ENCODE measurements at regions not wholly inside any gene's neighbourhood (a gene's known extent, or its start where the extent isn't known, plus 50 kb on each side); places are given as distances from the start of the nearest gene placed in this dataset.
"Not testable (repeated sequence)": the region's sequence is repeated elsewhere in the genome, so short reads cannot be mapped to it uniquely, and the experiment has no call there.

DNA sequence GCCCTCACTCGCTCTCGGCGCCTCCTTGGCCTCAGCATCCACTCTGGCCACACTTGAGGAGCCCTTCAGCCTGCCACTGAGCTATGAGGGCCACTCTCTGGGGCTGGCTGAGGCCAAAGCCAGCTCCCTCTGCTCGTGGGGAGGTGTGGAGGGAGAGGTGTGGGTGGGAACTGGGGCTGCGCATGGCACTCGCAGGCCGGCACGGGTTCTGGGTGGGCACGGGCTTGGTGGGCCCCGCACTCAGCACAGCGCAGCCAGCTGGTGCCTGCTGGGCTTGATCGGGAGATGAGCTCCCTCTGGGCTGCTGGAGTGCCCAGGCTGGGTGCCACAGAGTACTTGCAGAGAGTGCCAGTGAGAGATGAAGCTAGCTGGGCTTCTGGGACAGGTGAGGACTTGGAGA, 875.5 kb downstream of the XPNPEP1 start:
- POLR2A ChIA-PET = no interaction called here
- Mint-ChIP-seq H3K9me3 (ENCODE audit: unreplicated experiment) (peaks cover 14% of the 10 kb centered on the region), H3K27ac (ENCODE audit: unreplicated experiment) (no peak overlapping the region), H3K4me1 (ENCODE audit: low read depth, unreplicated experiment) (peaks cover 7% of the 10 kb centered on the region), H3K27me3 (ENCODE audit: insufficient read depth, unreplicated experiment) (no peaks in the 10 kb centered on the region), H3K4me3 (ENCODE audit: unreplicated experiment) (no peak overlapping the region), H3K36me3 (ENCODE audit: insufficient read depth, unreplicated experiment) (no peaks in the 10 kb centered on the region)
- H3K4me1 ChIP-seq = no peaks in the 10 kb centered on the region
- no peak for DNase-seq
- CTCF ChIA-PET = no interaction called here
- BruUV-seq (replicated peaks) = no TSS peak
- no peak overlapping the region for H3K4me3 ChIP-seq (ENCODE audit: low read depth, low read length)
- no peaks in the 10 kb centered on the region for H3K27me3 ChIP-seq (replicated peaks; ENCODE audit: control insufficient read depth, insufficient read depth, low read length)
- H3K36me3 ChIP-seq (ENCODE audit: control insufficient read depth, insufficient read depth, low read length) = no peaks in the 10 kb centered on the region
- no peaks in the 10 kb centered on the region for H3K9me3 ChIP-seq
- TF ChIP-seq, protein P1, sequence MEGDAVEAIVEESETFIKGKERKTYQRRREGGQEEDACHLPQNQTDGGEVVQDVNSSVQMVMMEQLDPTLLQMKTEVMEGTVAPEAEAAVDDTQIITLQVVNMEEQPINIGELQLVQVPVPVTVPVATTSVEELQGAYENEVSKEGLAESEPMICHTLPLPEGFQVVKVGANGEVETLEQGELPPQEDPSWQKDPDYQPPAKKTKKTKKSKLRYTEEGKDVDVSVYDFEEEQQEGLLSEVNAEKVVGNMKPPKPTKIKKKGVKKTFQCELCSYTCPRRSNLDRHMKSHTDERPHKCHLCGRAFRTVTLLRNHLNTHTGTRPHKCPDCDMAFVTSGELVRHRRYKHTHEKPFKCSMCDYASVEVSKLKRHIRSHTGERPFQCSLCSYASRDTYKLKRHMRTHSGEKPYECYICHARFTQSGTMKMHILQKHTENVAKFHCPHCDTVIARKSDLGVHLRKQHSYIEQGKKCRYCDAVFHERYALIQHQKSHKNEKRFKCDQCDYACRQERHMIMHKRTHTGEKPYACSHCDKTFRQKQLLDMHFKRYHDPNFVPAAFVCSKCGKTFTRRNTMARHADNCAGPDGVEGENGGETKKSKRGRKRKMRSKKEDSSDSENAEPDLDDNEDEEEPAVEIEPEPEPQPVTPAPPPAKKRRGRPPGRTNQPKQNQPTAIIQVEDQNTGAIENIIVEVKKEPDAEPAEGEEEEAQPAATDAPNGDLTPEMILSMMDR (IDR thresholded peaks at IDR 0.05; ENCODE audit: insufficient read depth in 1 of 2, low read depth in 1 of 2, low read length in 1 of 2, severe bottlenecking in 1 of 2, unreplicated experiment in 1 of 2) = no peak
- intact Hi-C loops (cut with micrococcal nuclease; ENCODE audit: unreplicated experiment) = no loop called here

DNA sequence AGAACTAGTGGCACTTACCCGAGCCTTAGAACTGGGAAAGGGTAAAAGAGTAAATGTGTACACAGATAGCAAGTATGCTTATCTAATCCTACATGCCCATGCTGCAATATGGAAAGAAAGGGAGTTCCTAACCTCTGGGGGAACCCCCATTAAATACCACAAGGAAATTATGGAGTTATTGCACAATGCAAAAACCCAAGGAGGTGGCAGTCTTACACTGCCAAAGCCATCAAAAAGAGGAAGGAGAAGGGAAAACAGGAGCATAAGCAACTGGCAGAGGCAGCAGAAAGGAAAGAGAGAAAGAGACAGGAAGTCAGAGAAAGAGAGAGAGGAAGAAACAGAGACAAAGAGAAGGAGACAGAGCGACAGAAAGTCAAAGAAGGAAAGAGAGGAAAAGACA, 876.9 kb downstream of the XPNPEP1 start:
- H3K9me3 ChIP-seq; intact Hi-C loops (cut with micrococcal nuclease; ENCODE audit: unreplicated experiment); BruUV-seq (replicated peaks); CTCF ChIA-PET; H3K27me3 Mint-ChIP-seq (ENCODE audit: insufficient read depth, unreplicated experiment); H3K27me3 ChIP-seq (replicated peaks; ENCODE audit: control insufficient read depth, insufficient read depth, low read length); POLR2A ChIA-PET; H3K27ac Mint-ChIP-seq (ENCODE audit: unreplicated experiment); H3K36me3 ChIP-seq (ENCODE audit: control insufficient read depth, insufficient read depth, low read length); H3K36me3 Mint-ChIP-seq (ENCODE audit: insufficient read depth, unreplicated experiment); H3K4me3 Mint-ChIP-seq (ENCODE audit: unreplicated experiment); DNase-seq; H3K4me1 Mint-ChIP-seq (ENCODE audit: low read depth, unreplicated experiment); H3K4me3 ChIP-seq (ENCODE audit: low read depth, low read length); H3K4me1 ChIP-seq: not testable (repeated sequence)
- peaks cover 25% of the 10 kb centered on the region for H3K9me3 Mint-ChIP-seq (ENCODE audit: unreplicated experiment)

DNA sequence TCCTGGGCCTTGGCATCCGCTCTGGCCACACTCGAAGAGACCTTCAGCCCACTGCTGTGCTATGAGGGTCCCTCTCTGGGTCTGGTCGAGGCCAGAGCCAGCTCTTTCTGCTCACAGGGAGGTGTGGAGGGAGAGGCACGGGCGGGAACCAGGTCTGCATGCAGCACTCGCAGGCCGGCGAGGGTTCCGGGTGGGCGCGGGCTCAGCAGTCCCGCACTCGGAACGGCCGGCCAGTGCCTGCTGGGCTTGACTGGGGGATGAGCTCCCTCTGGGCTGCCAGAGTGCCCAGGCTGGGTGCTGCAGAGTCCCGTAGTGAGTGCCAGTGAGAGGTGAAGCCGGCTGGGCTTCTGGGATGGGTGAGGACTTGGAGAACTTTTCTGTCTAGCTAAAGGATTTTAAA, 882.7 kb downstream of the XPNPEP1 start:
- no TSS peak for BruUV-seq (replicated peaks)
- intact Hi-C loops (cut with micrococcal nuclease; ENCODE audit: unreplicated experiment) = no loop called here
- no peaks in the 10 kb centered on the region for H3K27me3 ChIP-seq (replicated peaks; ENCODE audit: control insufficient read depth, insufficient read depth, low read length)
- no peak for DNase-seq
- TF ChIP-seq, protein P1 (IDR thresholded peaks at IDR 0.05; ENCODE audit: insufficient read depth in 1 of 2, low read depth in 1 of 2, low read length in 1 of 2, severe bottlenecking in 1 of 2, unreplicated experiment in 1 of 2) = no peak
- H3K4me1 ChIP-seq = no peaks in the 10 kb centered on the region
- no peak overlapping the region for H3K4me3 ChIP-seq (ENCODE audit: low read depth, low read length)
- no peaks in the 10 kb centered on the region for H3K9me3 ChIP-seq
- no peak overlapping the region for H3K4me3 Mint-ChIP-seq (ENCODE audit: unreplicated experiment)
- no peak overlapping the region for H3K27ac Mint-ChIP-seq (ENCODE audit: unreplicated experiment)
- ChIA-PET CTCF (no interaction called here), POLR2A (no interaction called here)
- no peaks in the 10 kb centered on the region for H3K36me3 ChIP-seq (ENCODE audit: control insufficient read depth, insufficient read depth, low read length)
- peaks cover 20% of the 10 kb centered on the region for H3K9me3 Mint-ChIP-seq (ENCODE audit: unreplicated experiment)
- peaks cover 6% of the 10 kb centered on the region for H3K4me1 Mint-ChIP-seq (ENCODE audit: low read depth, unreplicated experiment)
- H3K36me3 Mint-ChIP-seq (ENCODE audit: insufficient read depth, unreplicated experiment) = no peaks in the 10 kb centered on the region
- no peaks in the 10 kb centered on the region for H3K27me3 Mint-ChIP-seq (ENCODE audit: insufficient read depth, unreplicated experiment)

DNA sequence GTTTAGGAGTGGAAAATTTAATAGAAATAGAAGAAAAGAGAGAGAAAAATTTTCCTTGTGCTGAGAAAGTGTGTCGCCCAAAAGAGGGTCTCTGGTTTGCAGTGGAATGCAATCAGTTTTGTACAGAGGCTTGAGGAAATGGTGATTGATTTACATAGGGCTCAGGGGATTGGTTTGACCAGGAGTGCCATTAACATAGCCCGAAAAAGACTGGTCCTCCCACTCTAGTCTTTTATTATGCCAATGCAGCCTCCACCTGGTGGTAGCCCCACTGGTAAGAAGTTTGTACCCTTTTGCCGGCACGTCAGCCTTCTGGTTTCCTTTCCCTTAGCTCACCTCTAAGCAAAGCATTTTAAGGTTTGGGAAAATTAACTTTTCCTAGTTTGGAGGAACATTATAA, 885.3 kb downstream of the XPNPEP1 start:
- Mint-ChIP-seq H3K36me3 (ENCODE audit: insufficient read depth, unreplicated experiment) (no peaks in the 10 kb centered on the region), H3K27me3 (ENCODE audit: insufficient read depth, unreplicated experiment) (peaks cover 3% of the 10 kb centered on the region), H3K27ac (ENCODE audit: unreplicated experiment) (no peak overlapping the region), H3K9me3 (ENCODE audit: unreplicated experiment) (peaks cover 20% of the 10 kb centered on the region), H3K4me3 (ENCODE audit: unreplicated experiment) (no peak overlapping the region), H3K4me1 (ENCODE audit: low read depth, unreplicated experiment) (peaks cover 6% of the 10 kb centered on the region)
- no peaks in the 10 kb centered on the region for H3K36me3 ChIP-seq (ENCODE audit: control insufficient read depth, insufficient read depth, low read length)
- TF ChIP-seq, protein P1 (IDR thresholded peaks at IDR 0.05; ENCODE audit: insufficient read depth in 1 of 2, low read depth in 1 of 2, low read length in 1 of 2, severe bottlenecking in 1 of 2, unreplicated experiment in 1 of 2) = no peak
- CTCF ChIA-PET = no interaction called here
- BruUV-seq (replicated peaks) = no TSS peak
- no peak for DNase-seq
- H3K9me3 ChIP-seq = no peaks in the 10 kb centered on the region
- H3K27me3 ChIP-seq (replicated peaks; ENCODE audit: control insufficient read depth, insufficient read depth, low read length) = no peaks in the 10 kb centered on the region
- intact Hi-C loops (cut with micrococcal nuclease; ENCODE audit: unreplicated experiment) = no loop called here
- no peak overlapping the region for H3K4me3 ChIP-seq (ENCODE audit: low read depth, low read length)
- POLR2A ChIA-PET = no interaction called here
- H3K4me1 ChIP-seq = no peaks in the 10 kb centered on the region
